Epithelial cell of prostate (primary cell): ENCODE measurements at regions not wholly inside any gene's neighbourhood (a gene's known extent, or its start where the extent isn't known, plus 50 kb on each side); places are given as distances from the start of the nearest gene placed in this dataset.

Experiments used
- DNase-seq: peaks from one replicate; pipeline ENCODE4 v3.0.0-alpha.2; 2011; ENCODE audit warnings: low read depth, low spot score
- H3K27ac ChIP-seq: fragments of 450-650 bp; 2 replicates; pipeline ENCODE4 v1.5.1; 2017; ENCODE audit warnings: mild to moderate bottlenecking

DNA sequence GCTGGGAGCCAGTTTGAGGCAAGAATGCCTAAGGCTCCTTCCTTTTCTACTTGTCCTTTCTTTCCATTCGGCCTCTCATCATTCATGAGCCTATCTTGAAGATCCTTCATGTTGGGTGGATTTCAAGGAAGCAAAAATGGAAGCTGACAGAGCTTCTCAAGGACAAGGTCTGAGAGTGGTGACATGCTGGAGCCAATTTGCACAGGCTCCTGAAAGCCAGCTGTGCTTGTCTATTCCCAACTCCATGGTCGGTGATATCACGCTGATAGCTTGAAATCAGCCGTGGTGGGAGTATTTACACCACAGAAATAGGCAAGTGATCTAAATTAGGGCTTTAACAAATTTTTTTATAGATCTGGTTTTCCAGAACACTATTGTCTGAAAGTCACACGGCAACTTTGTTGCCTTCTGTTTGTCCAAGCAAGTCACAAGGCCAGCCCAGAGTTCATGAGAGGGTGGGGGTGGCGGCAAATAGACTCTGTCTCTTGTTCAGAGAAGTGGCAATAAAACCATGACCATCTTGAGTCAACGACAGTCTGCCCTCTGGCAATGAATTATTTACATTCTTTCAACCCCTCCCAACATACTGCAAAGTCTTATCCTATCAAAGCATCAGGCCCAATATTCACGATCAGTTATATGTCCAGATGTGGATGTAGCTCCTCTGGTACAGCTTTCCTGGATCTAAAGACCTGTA lies 49.9 kb upstream of the SLC35F5 start:
- DNase-seq, result no peak

More for the DNA sequence above, 49.9 kb upstream of the SLC35F5 start:
- H3K27ac ChIP-seq, result no peak overlapping the region
